H9 (cell line): ENCODE measurements at regions not wholly inside any gene's neighbourhood (a gene's known extent, or its start where the extent isn't known, plus 50 kb on each side); places are given as distances from the start of the nearest gene placed in this dataset.

Source experiments
- DNase-seq: peaks from one replicate; pipeline ENCODE4 v3.0.0-alpha.2; 2017
- H2AFZ ChIP-seq: one replicate; pipeline ENCODE4 v1.6.1; 2013; ENCODE audit warnings: mild to moderate bottlenecking, low read length, control low read depth, moderate library complexity
- H2AK5ac ChIP-seq: 2 replicates; pipeline ENCODE4 v1.6.1; 2013; ENCODE audit warnings: low read length, control low read depth, mixed read lengths; ENCODE audit not compliant: insufficient read length
- H2BK120ac ChIP-seq: one replicate; pipeline ENCODE4 v1.6.1; 2013; ENCODE audit warnings: low read depth, mild to moderate bottlenecking, low read length, control low read depth, inconsistent platforms; ENCODE audit not compliant: poor library complexity, severe bottlenecking
- H2BK12ac ChIP-seq: 2 replicates; pipeline ENCODE4 v1.6.1; 2013; ENCODE audit warnings: low read length, control low read depth, mixed read lengths, low read depth; ENCODE audit not compliant: insufficient read length
- H2BK15ac ChIP-seq: 2 replicates; pipeline ENCODE4 v1.6.1; 2013; ENCODE audit warnings: low read depth, low read length, control low read depth
- H2BK20ac ChIP-seq: one replicate; pipeline ENCODE4 v1.6.1; 2013; ENCODE audit warnings: low read depth, mild to moderate bottlenecking, low read length, control low read depth, inconsistent platforms; ENCODE audit not compliant: poor library complexity, severe bottlenecking
- H2BK5ac ChIP-seq: 2 replicates; pipeline ENCODE4 v1.6.1; 2013; ENCODE audit warnings: low read length, control low read depth, mixed read lengths; ENCODE audit not compliant: insufficient read length
- H3K14ac ChIP-seq: 2 replicates; pipeline ENCODE4 v1.6.1; 2013; ENCODE audit warnings: low read length, control low read depth; ENCODE audit not compliant: insufficient read depth
- H3K18ac ChIP-seq: 2 replicates; pipeline ENCODE4 v1.6.1; 2013; ENCODE audit warnings: low read depth, mild to moderate bottlenecking, mixed read lengths, low read length, control low read depth; ENCODE audit not compliant: insufficient read length
- H3K23ac ChIP-seq: 2 replicates; pipeline ENCODE4 v1.6.1; 2013; ENCODE audit warnings: low read length, control low read depth, mixed read lengths, low read depth; ENCODE audit not compliant: insufficient read length
- H3K23me2 ChIP-seq: 2 replicates; pipeline ENCODE4 v1.6.1; 2013; ENCODE audit warnings: low read depth, mild to moderate bottlenecking, mixed read lengths, low read length, control low read depth; ENCODE audit not compliant: insufficient read length, poor library complexity, severe bottlenecking
- H3K27ac ChIP-seq: 2 replicates; pipeline ENCODE4 v1.5.1; 2013; ENCODE audit warnings: low read length, control low read depth, mixed read lengths, low read depth; ENCODE audit not compliant: insufficient read length
- H3K27me3 ChIP-seq: 2 replicates; pipeline ENCODE4 v1.6.1; 2013; ENCODE audit warnings: low read length, control low read depth, inconsistent platforms; ENCODE audit not compliant: insufficient read depth
- H3K4ac ChIP-seq: 2 replicates; pipeline ENCODE4 v1.6.1; 2013; ENCODE audit warnings: low read depth, mild to moderate bottlenecking, control low read depth, inconsistent platforms, low read length, moderate library complexity
- H3K4me1 ChIP-seq: 2 replicates; pipeline ENCODE4 v1.6.1; 2013; ENCODE audit warnings: low read length, control low read depth, inconsistent platforms; ENCODE audit not compliant: insufficient read depth
- H3K4me2 ChIP-seq: 2 replicates; pipeline ENCODE4 v1.6.1; 2013; ENCODE audit warnings: low read length, control low read depth, mixed read lengths; ENCODE audit not compliant: insufficient read length, insufficient read depth
- H3K56ac ChIP-seq: 2 replicates; pipeline ENCODE4 v1.6.1; 2013; ENCODE audit warnings: low read depth, mild to moderate bottlenecking, mixed read lengths, low read length, control low read depth; ENCODE audit not compliant: insufficient read length
- H3K79me1 ChIP-seq: 2 replicates; pipeline ENCODE4 v1.6.1; 2013; ENCODE audit warnings: low read depth, mild to moderate bottlenecking, moderate library complexity, low read length, control low read depth, inconsistent platforms; ENCODE audit not compliant: insufficient read depth, poor library complexity, severe bottlenecking
- H3K79me2 ChIP-seq: 2 replicates; pipeline ENCODE4 v1.6.1; 2013; ENCODE audit warnings: low read length, control low read depth, inconsistent platforms; ENCODE audit not compliant: insufficient read depth
- H3K9ac ChIP-seq: 2 replicates; pipeline ENCODE4 v1.6.1; 2013; ENCODE audit warnings: low read length, control low read depth, mixed read lengths; ENCODE audit not compliant: insufficient read length; ENCODE audit errors: extremely low read depth
- H3K9me3 ChIP-seq: one replicate; pipeline ENCODE4 v1.6.1; 2013; ENCODE audit warnings: low read depth, low read length, inconsistent platforms; ENCODE audit not compliant: control insufficient read depth
- H3T11ph ChIP-seq: one replicate; pipeline ENCODE4 v1.6.1; 2013; ENCODE audit warnings: mild to moderate bottlenecking, low read length, control low read depth, inconsistent platforms
- H4K20me1 ChIP-seq: one replicate; pipeline ENCODE4 v1.6.1; 2013; ENCODE audit not compliant: control insufficient read depth, insufficient read length, insufficient read depth
- H4K5ac ChIP-seq: 2 replicates; pipeline ENCODE4 v1.6.1; 2013; ENCODE audit warnings: low read depth, mild to moderate bottlenecking, mixed read lengths, low read length, control low read depth; ENCODE audit not compliant: insufficient read length
- H4K8ac ChIP-seq: replicated peaks from 2 replicates; pipeline ENCODE4 v1.6.1; 2013; ENCODE audit warnings: low read length, control low read depth, mixed read lengths, low read depth; ENCODE audit not compliant: insufficient read length
- H4K91ac ChIP-seq: 2 replicates; pipeline ENCODE4 v1.6.1; 2013; ENCODE audit warnings: low read depth, mild to moderate bottlenecking, moderate library complexity, mixed read lengths, low read length, control low read depth; ENCODE audit not compliant: insufficient read length
- H3K27ac Mint-ChIP-seq, 3 experiments: 2 replicates in 2 of 3; 3 replicates in 1 of 3; pipeline ENCODE4 v1.8.0; 2020 to 2021; ENCODE audit warnings: mixed read lengths in 3 of 3, mild to moderate bottlenecking in 1 of 3, moderate library complexity in 1 of 3
- H3K27me3 Mint-ChIP-seq: 2 replicates; pipeline ENCODE4 v1.8.0; 2021; ENCODE audit warnings: low read depth, mild to moderate bottlenecking, moderate library complexity, mixed read lengths
- H3K36me3 Mint-ChIP-seq, 3 experiments: 2 replicates in 2 of 3; 3 replicates in 1 of 3; pipeline ENCODE4 v1.8.0; 2020 to 2021; ENCODE audit warnings: low read depth in 3 of 3, mixed read lengths in 3 of 3; ENCODE audit not compliant: insufficient read depth in 1 of 3
- H3K4me1 Mint-ChIP-seq, 2 experiments: 2 replicates each; pipeline ENCODE4 v1.8.0; 2020; ENCODE audit warnings: mixed read lengths in 2 of 2
- H3K4me3 Mint-ChIP-seq, 2 experiments: 2 replicates in 1 of 2; 3 replicates in 1 of 2; pipeline ENCODE4 v1.8.0; 2020 to 2021; ENCODE audit warnings: mild to moderate bottlenecking in 2 of 2, mixed read lengths in 2 of 2, moderate library complexity in 1 of 2
- H3K9me3 Mint-ChIP-seq, 2 experiments: 2 replicates in 1 of 2; 3 replicates in 1 of 2; pipeline ENCODE4 v1.8.0; 2020; ENCODE audit warnings: mild to moderate bottlenecking in 2 of 2, mixed read lengths in 2 of 2, moderate library complexity in 1 of 2
- CTCF ChIP-seq: fragments of 200-600 bp; sonication (generic); conservative IDR thresholded peaks from 3 replicates; pipeline ENCODE4 v1.8.0; 2021; ENCODE audit warnings: antibody characterized with exemption, mild to moderate bottlenecking
- WGBS: extraction: QIAGEN DNeasy Blood & Tissue Kit; methylation state at CpG from one replicate; pipeline ENCODE4 v1.1.7; 2013; ENCODE audit warnings: missing lambda C conversion rate, low lambda C conversion rate, mixed read lengths; ENCODE audit not compliant: insufficient read length; ENCODE audit errors: extremely low coverage; 5-methylcytosine and 5-hydroxymethylcytosine counted together

DNA sequence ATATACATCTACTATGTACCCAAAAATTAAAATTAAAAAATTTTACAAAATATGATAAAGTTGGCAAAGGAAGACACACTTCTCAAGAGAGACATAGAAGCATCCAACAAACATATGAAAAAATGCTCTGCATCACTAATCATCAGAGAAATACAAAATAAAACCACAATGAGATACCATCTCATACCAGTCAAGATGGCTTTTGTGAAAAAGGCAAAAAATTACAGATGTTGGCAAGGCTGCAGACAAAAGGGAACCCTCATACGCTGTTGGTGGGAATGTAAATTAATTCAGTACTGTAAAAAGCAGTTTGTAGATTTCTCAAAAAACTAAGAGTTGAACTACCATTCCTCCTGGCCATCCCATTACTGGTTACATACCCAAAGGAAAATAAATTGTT lies 581.7 kb upstream of the CCDC54 start:
- H3K4ac ChIP-seq, result no peak overlapping the region
- no peak overlapping the region for H2BK12ac ChIP-seq
- H3K4me1 ChIP-seq, result no peaks in the 10 kb centered on the region
- H3K23ac ChIP-seq, result no peak overlapping the region
- no peak overlapping the region for H2AFZ ChIP-seq
- Mint-ChIP-seq H3K36me3 (0 out of 7 replicates have a peak, but pooled peaks cover 0 to 3% (median 0%) of the 10 kb centered on the region in 3 experiments), H3K27ac (no peak overlapping the region), H3K9me3 (no peaks in the 10 kb centered on the region), H3K4me3 (no peak overlapping the region), H3K4me1 (no peaks in the 10 kb centered on the region; a peak in 2 of 4 replicates), H3K27me3 (no peaks in the 10 kb centered on the region)
- H3K27ac ChIP-seq, result no peak overlapping the region
- H3K14ac ChIP-seq, result no peak overlapping the region
- H2BK15ac ChIP-seq, result no peak overlapping the region
- no peak overlapping the region for H2BK20ac ChIP-seq
- H2BK5ac ChIP-seq, result no peak overlapping the region
- no peaks in the 10 kb centered on the region for H3K27me3 ChIP-seq
- no peak overlapping the region for H3K4me2 ChIP-seq
- no peak overlapping the region for H4K91ac ChIP-seq
- no peak for TF ChIP-seq CTCF
- no peak overlapping the region for H3K18ac ChIP-seq
- DNase-seq, result no peak
- H3K9ac ChIP-seq, result no peak overlapping the region
- H3K9me3 ChIP-seq, result no peaks in the 10 kb centered on the region
- H3T11ph ChIP-seq, result no peak overlapping the region
- H3K23me2 ChIP-seq, result no peaks in the 10 kb centered on the region
- H2AK5ac ChIP-seq, result no peak overlapping the region
- H3K79me1 ChIP-seq, result no peaks in the 10 kb centered on the region
- no peak overlapping the region for H4K8ac ChIP-seq
- H4K20me1 ChIP-seq, result no peaks in the 10 kb centered on the region
- no peak overlapping the region for H4K5ac ChIP-seq
- no peak overlapping the region for H3K56ac ChIP-seq
- H2BK120ac ChIP-seq, result no peak overlapping the region
- no peaks in the 10 kb centered on the region for H3K79me2 ChIP-seq
- WGBS, result no CpG with 5 or more reads among the region's 1 CpG
